GM12874 (cell line): ENCODE measurements at regions not wholly inside any gene's neighbourhood (a gene's known extent, or its start where the extent isn't known, plus 50 kb on each side); places are given as distances from the start of the nearest gene placed in this dataset.

Experiments
- CTCF ChIP-seq: IDR thresholded peaks from 2 replicates; pipeline ENCODE4 v1.5.1; 2011; ENCODE audit warnings: low read depth, mild to moderate bottlenecking, control low read depth, low read length, moderate library complexity; ENCODE audit not compliant: insufficient read depth

GRCh38 chr6:48774276-48774675, 663.3 kb upstream of the PTCHD4 start:
- no peak for TF ChIP-seq CTCF

- TF ChIP-seq CTCF: no peak
These were observed 655.4 kb upstream of the PTCHD4 start for GRCh38 chr6:48766349-48766748.

GRCh38 chr6:48765352-48765961, 654.5 kb upstream of the PTCHD4 start:
- 0 out of 2 replicates have a peak, but pooled peaks have one; percentile 14 for TF ChIP-seq CTCF

- TF ChIP-seq CTCF: no peak
These were observed 653.5 kb upstream of the PTCHD4 start for GRCh38 chr6:48764286-48765044.

- TF ChIP-seq CTCF: no peak
These were observed 646.7 kb upstream of the PTCHD4 start for GRCh38 chr6:48757661-48758060.

GRCh38 chr6:48755315-48755714, 644.3 kb upstream of the PTCHD4 start:
- TF ChIP-seq CTCF: no peak

- TF ChIP-seq CTCF: no peak
These were observed 643.6 kb upstream of the PTCHD4 start for GRCh38 chr6:48754641-48755040.
